ENCODE measurements at regions not wholly inside any gene's neighbourhood (a gene's known extent, or its start where the extent isn't known, plus 50 kb on each side); places are given as distances from the start of the nearest gene placed in this dataset.

- CTCF ChIA-PET (ENCODE audit: partially characterized antibody) = interaction anchor here (0.6 to 1.2 kb wide), 2 partner anchors 11 to 810 kb away, joined by 3 read pairs; no protein-coding TSS in a partner anchor
- DNase-seq (ENCODE audit: low read depth in 1 of 2, low spot score in 2 of 2) = no peak
- no peak for TF ChIP-seq EGR1 (IDR thresholded peaks at IDR 0.05; ENCODE audit: borderline replicate concordance, low read depth, low read length)
- no peak for TF ChIP-seq EZH2 (IDR thresholded peaks at IDR 0.05; ENCODE audit: low read depth, low read length, severe bottlenecking)
- TF ChIP-seq HDAC2 (IDR thresholded peaks at IDR 0.05; ENCODE audit: borderline replicate concordance in 1 of 2, low read depth in 2 of 2, low read length in 2 of 2) = no peak
- no peak for TF ChIP-seq SAP30 (IDR thresholded peaks at IDR 0.05; ENCODE audit: insufficient read depth, insufficient replicate concordance, low read length)
- no peak for TF ChIP-seq SP1 (IDR thresholded peaks at IDR 0.05; ENCODE audit: low read depth, low read length)
Measured at GRCh38 chr11:81222491-81222890, 1511.2 kb downstream of the FAM181B start.

More at GRCh38 chr11:81222491-81222890, 1511.2 kb downstream of the FAM181B start:
- Histone ChIP-seq H3K9me3 (ENCODE audit: insufficient read depth in 2 of 2, low read depth in 1 of 2, low read length in 1 of 2) (no peaks in the 10 kb centered on the region), H3K27me3 (replicated peaks in 1 of 4; ENCODE audit: control insufficient read depth in 3 of 4, extremely low read depth in 1 of 4, insufficient read depth in 3 of 4, low read length in 3 of 4) (no peaks in the 10 kb centered on the region), H3K79me2 (ENCODE audit: control insufficient read depth in 1 of 2, insufficient read depth in 2 of 2, low read length in 2 of 2) (no peaks in the 10 kb centered on the region), H4K91ac (replicated peaks; ENCODE audit: insufficient read length, low read length) (no peak overlapping the region), H3K4me1 (replicated peaks in 1 of 4; ENCODE audit: control insufficient read depth in 3 of 4, insufficient read depth in 4 of 4, low read length in 3 of 4) (no peaks in the 10 kb centered on the region), H3K36me3 (ENCODE audit: control insufficient read depth in 2 of 4, insufficient read depth in 4 of 4, low read length in 3 of 4) (no peaks in the 10 kb centered on the region), H3K23me2 (ENCODE audit: low read depth, low read length) (no peaks in the 10 kb centered on the region), H2AK5ac (ENCODE audit: low read depth, low read length) (no peak overlapping the region), H2AFZ (ENCODE audit: low read length) (no peak overlapping the region), H4K20me1 (replicated peaks in 1 of 2; ENCODE audit: control insufficient read depth in 1 of 2, insufficient read depth in 2 of 2, low read length in 2 of 2) (no peaks in the 10 kb centered on the region), H2BK12ac (ENCODE audit: low read depth, low read length) (no peak overlapping the region), H3K4ac (replicated peaks; ENCODE audit: insufficient read length, low read depth, low read length) (no peak overlapping the region), H4K8ac (ENCODE audit: extremely low read depth, insufficient read depth, low read length) (no peak overlapping the region), H3K27ac (ENCODE audit: low read depth, low read length) (no peak overlapping the region), H3K9ac (replicated peaks in 1 of 4; ENCODE audit: extremely low read depth in 1 of 4, low read depth in 3 of 4, low read length in 3 of 4) (no peak overlapping the region), H3K79me1 (ENCODE audit: low read depth, low read length) (no peaks in the 10 kb centered on the region), H3K4me3 (ENCODE audit: extremely low read depth in 1 of 4, insufficient read depth in 2 of 4, low read depth in 3 of 4, low read length in 4 of 4) (no peak overlapping the region), H2BK5ac (ENCODE audit: low read depth, low read length) (no peak overlapping the region), H3K18ac (ENCODE audit: extremely low read depth, low read length) (no peak overlapping the region), H3K4me2 (ENCODE audit: insufficient read depth in 1 of 2, low read depth in 2 of 2, low read length in 2 of 2) (no peak overlapping the region), H4K5ac (ENCODE audit: insufficient read length, low read depth, low read length) (no peak overlapping the region), H3K23ac (ENCODE audit: insufficient read length) (no peak overlapping the region), H2BK120ac (replicated peaks; ENCODE audit: low read depth, low read length) (no peak overlapping the region), H3K14ac (ENCODE audit: insufficient read length) (no peak overlapping the region), H3K56ac (replicated peaks; ENCODE audit: insufficient read length, low read depth, low read length) (no peak overlapping the region), H2BK20ac (ENCODE audit: low read length) (no peak overlapping the region), H2BK15ac (ENCODE audit: low read length) (no peak overlapping the region)
- FAIRE-seq = no peak
- POLR2A ChIA-PET (ENCODE audit: partially characterized antibody) = no interaction called here
- WGBS, 2 experiments (ENCODE audit: extremely low coverage in 1 of 2, insufficient coverage in 1 of 2, insufficient read length in 1 of 2, insufficient replicate concordance in 2 of 2, low coverage in 1 of 2, low lambda C conversion rate in 2 of 2, missing lambda C conversion rate in 1 of 2) = 94% methylated on average over 3 of the region's 3 CpGs; no CpG with 5 or more reads in 1 of the 2 experiments

Measured in H1 (cell line).